Hepatic stellate cell (primary cell): ENCODE measurements at regions not wholly inside any gene's neighbourhood (a gene's known extent, or its start where the extent isn't known, plus 50 kb on each side); places are given as distances from the start of the nearest gene placed in this dataset.
"Not testable (repeated sequence)": the region's sequence is repeated elsewhere in the genome, so short reads cannot be mapped to it uniquely, and the experiment has no call there.

Source experiments
- DNase-seq: peaks from one replicate; pipeline ENCODE4 v3.0.0; 2011; ENCODE audit warnings: low spot score

DNA sequence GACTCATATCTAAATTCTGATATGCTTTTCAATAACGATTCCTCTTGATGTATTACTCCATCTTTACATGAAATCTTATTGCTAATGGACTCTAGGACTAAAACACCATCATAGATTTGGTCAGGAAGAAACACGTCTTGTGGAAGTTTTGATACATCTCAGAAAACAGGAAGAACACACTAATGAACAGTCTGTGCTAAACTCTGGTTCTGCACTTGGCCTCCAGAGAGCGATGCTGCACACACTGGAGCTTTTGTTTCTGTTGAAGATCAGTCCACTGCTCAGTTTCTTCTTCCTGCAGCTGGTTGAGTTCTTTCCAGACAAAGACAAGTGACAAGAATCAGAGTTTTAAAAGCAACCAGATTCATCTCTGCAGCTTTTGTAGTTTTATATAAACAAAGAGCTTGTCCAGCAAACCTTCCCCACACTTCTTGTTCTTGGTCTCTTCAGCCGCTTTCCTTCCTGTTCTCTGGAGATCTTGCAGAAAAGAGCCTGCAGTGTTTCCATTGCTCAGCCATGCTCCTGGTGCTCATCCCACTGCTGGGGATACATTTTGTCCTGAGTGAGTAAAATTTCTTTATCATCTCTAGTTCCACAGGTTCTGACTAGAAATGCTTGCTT lies 229.1 kb upstream of the OR4E1 start:
- DNase-seq: no peak

- not testable (repeated sequence) for DNase-seq
These were observed 221.2 kb upstream of the OR4E1 start for GRCh38 chr14:21894898-21895194.

- no peak for DNase-seq
These were observed 220.6 kb upstream of the OR4E1 start for GRCh38 chr14:21894003-21894897.

GRCh38 chr14:21891921-21892320 lies 218.3 kb upstream of the OR4E1 start:
- DNase-seq: no peak

DNA sequence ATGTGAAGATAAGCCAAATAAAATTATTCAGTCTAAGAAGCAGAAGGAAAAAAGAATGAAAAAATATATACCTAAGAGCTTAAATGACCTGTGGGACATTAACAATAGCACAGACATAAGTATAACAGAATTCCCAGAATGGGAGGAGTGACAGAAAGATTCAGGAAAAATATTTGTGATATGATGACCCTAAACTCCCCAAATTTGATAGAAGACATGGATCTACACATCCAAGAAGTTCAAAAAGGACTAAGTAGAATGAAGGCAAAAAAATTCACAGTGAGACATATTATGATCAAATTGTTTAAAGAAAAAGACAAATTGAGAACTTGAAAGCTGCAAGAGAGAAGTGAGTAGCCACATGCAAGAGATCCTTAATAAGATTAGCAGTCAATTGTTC lies 211.4 kb upstream of the OR4E1 start:
- DNase-seq: no peak

GRCh38 chr14:21882226-21882625 lies 208.6 kb upstream of the OR4E1 start:
- DNase-seq: no peak

DNA sequence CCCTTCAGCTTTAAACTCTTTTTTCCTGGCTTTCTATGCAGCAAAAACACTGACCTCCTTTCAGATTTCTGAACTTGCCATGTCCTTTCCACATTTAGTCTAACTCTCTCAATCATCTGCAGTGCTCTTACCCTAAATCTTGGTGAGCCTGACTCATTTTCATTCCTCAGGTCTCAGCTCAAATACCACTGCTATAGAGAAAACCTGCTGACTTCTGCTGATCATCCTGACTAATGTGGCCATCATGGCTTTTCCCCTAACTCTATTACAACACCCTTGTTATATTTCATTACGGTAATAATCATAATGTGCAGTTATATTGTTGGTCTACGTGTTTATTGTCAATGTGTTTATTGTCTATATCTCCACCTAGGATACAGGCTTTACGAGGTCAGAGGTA lies 207.3 kb upstream of the OR4E1 start:
- DNase-seq: no peak

DNA sequence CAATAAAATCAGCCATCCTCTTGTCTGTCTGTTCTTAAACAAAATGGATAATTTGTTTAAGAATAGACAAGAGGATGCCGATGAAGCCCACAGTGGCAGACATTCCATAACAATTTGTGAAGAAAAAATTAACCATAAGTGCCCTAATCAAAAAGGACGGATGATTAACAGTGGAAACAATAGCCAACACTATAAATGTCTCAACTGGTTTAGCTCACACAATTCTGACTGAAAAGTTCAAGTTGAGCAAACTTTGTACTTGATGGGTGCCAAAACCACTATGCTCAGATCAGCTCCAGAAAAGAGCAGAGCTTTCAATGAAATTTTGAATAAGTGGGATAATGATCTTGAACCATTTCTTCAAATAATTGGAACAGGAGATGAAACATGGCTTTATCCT lies 202.2 kb upstream of the OR4E1 start:
- DNase-seq: no peak

DNA sequence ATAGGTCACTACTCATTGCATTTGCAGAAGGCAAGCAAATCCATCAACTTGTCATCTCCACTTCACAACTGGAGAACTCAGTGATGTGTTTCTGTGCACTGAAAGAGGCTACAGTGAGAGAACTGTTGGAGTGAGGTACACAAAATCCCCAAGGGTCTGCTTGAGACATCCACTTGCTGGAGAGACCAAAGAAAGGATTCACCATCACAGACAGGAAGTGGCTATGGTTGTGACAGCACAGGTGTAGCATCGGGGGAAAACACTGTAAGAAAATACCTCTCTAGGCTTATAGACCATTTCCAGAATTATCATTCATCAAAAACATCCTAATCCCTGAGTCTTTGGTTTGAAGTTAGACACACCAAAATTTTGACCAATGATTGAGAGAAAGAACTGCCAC lies 201.3 kb upstream of the OR4E1 start:
- no peak for DNase-seq

- no peak for DNase-seq
These were observed 200.5 kb upstream of the OR4E1 start for GRCh38 chr14:21874167-21874566.

DNA sequence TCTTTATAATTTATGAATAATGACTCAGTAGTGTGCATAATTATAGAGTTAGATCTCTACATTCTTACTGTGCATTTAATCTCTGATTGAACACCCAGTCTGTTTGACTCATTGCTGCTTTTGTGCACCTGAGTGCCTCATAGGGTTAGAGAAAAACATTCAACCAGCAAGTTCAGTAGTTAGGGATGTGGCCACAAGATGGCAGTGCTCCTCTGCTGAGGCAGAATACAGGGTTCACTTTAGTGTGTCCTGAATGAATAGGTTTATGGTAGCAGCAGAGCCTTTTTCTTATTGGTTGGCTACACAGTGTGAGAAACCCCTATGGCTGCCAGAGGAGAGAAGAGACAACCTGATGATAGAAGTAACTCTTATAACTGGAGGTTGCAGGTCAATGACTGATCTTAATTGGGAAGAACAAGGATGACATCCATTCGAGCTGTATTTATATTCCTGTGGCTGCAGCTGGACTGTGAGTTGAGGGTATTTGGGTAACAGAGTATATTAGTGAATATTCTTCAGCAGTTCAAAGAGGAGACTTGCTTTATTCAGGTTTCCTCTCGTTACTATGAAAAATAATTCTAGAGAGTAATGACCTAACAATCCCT lies 194.9 kb upstream of the OR4E1 start:
- DNase-seq: peak; percentile 11

- no peak for DNase-seq
These were observed 193.9 kb upstream of the OR4E1 start for GRCh38 chr14:21867541-21867940.

- no peak for DNase-seq
These were observed 192.9 kb upstream of the OR4E1 start for GRCh38 chr14:21866479-21866878.

DNA sequence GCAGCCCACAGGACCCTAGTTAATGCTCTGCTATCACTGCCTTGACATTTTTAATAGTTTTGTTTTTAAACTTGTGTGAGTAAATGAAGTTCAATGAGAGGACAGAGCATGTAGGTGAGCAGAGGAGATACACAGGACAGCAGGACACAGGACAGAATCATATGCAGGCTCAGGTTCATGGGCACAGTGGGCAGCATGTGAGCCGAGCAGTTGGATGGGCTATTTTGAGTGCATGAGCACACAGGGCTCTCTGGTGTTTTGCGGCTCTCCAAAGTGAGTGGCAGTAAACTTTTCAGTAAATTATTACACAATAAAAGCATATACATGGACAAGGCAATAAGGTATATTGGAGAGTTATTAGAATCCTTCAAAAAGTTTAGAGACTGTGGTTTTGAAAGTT lies 189.7 kb upstream of the OR4E1 start:
- no peak for DNase-seq

- DNase-seq: no peak
These were observed 187.5 kb upstream of the OR4E1 start for GRCh38 chr14:21861153-21861552.

GRCh38 chr14:21860172-21860571 lies 186.6 kb upstream of the OR4E1 start:
- DNase-seq: no peak

DNA sequence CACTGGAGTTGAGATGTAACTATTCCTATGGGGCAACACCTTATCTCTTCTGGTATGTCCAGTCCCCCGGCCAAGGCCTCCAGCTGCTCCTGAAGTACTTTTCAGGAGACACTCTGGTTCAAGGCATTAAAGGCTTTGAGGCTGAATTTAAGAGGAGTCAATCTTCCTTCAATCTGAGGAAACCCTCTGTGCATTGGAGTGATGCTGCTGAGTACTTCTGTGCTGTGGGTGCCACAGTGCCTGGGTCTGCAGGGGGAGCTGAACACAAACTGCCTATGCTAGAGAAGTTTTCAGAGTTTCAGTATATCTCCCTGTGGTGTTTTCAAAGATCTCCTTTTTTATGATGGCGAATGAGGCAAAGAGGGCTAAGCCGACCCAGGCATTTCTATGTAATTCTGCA lies 179.2 kb upstream of the OR4E1 start:
- DNase-seq: no peak

DNA sequence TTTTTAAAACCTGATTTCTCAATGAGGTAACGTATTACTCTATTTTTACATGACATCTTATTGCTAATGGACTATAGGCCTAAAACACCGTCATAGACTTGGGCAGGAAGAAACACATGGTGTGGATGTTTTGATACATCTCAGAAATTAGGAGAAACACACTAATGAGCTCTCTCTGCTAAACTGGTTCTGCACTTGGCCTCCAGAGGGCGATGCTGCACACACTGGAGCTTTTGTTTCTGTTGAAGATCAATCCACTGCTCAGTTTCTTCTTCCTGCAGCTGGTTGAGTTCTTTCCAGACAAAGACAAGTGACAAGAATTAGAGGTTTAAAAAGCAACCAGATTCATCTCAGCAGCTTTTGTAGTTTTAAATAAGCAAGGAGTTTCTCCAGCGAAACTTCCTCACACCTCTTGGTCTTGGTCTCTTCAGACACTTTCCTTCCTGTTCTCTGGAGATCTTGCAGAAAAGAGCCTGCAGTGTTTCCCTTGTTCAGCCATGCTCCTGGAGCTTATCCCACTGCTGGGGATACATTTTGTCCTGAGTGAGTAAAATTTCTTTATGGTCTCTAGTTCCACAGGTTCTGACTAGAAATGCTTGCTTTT lies 178.5 kb upstream of the OR4E1 start:
- DNase-seq: no peak

DNA sequence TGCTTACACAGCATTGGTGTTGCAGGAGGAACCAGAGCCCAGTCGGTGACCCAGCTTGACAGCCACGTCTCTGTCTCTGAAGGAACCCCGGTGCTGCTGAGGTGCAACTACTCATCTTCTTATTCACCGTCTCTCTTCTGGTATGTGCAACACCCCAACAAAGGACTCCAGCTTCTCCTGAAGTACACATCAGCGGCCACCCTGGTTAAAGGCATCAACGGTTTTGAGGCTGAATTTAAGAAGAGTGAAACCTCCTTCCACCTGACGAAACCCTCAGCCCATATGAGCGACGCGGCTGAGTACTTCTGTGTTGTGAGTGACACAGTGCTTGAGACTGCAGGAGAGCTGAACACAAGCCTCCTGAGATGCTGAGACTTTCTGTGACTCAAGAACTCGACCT lies 173.3 kb upstream of the OR4E1 start:
- DNase-seq: not testable (repeated sequence)

- no peak for DNase-seq
These were observed 172.7 kb upstream of the OR4E1 start for GRCh38 chr14:21846227-21846885.

DNA sequence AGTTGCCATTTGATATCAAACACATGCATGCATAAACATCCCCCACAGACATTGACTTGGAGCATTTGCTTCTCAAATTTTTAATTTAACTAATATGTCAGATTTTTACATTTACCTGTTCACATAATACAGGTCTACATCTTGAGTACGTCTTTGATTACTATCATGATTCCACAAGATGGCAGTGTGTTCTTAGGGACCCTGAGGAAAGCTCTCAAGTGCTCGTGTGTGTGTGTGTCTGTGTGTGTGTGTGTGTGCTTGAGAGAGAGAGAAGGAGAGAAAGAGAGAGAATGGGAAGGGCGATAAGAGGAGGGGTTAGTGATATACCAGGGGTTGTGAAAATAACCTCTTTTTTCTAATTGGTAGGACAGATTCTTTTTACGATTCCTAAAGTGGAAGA lies 167.1 kb upstream of the OR4E1 start:
- no peak for DNase-seq

- DNase-seq: no peak
These were observed 160.2 kb upstream of the OR4E1 start for GRCh38 chr14:21833836-21834235.

DNA sequence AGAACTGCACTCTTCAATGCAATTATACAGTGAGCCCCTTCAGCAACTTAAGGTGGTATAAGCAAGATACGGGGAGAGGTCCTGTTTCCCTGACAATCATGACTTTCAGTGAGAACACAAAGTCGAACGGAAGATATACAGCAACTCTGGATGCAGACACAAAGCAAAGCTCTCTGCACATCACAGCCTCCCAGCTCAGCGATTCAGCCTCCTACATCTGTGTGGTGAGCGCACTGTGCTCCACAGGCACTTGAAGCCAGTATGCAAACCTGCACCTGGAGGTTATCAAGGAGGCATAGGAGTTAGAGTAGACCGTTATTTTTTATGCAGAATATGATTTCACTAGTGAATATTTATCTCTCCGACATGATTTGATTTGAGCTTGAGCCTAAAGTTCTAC lies 152.2 kb upstream of the OR4E1 start:
- no peak for DNase-seq
